ENCODE measurements at regions not wholly inside any gene's neighbourhood (a gene's known extent, or its start where the extent isn't known, plus 50 kb on each side); places are given as distances from the start of the nearest gene placed in this dataset.
"Not testable (repeated sequence)": the region's sequence is repeated elsewhere in the genome, so short reads cannot be mapped to it uniquely, and the experiment has no call there.

DNA sequence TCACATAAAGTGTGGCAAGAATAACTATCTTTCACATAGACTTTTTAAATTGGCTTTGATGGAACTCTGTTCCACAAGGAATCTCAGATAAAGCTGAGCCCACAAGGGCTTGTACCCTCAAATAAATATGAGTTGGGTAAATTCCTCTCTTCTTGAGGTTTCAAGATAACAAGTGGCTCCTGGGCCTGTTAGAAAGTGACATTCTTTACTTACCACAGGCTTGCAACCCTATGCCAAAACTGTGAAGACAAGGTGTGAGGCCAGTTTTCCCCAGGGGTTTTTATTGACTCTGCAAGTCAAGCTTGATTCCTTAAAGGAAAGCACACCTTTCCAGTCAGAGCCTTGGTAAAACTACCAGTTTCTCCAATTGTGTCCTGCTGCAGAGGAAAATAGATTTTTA is 664.8 kb upstream of the GJE1 start:
- no peak for TF ChIP-seq JUND (IDR thresholded peaks at IDR 0.05; ENCODE audit: low read depth)
- peak in 1 of 2 experiments; percentile 44 for DNase-seq (ENCODE audit: low read depth in 1 of 2, low spot score in 1 of 2)
- in situ Hi-C loops (cut with HindIII; ENCODE audit: low pct_unique_long_range_greater_than_20kb, low sequenced_read_pairs) = no loop called here

GRCh38 chr6:141467041-141467440 is 665.7 kb upstream of the GJE1 start:
- in situ Hi-C loops (cut with HindIII; ENCODE audit: low pct_unique_long_range_greater_than_20kb, low sequenced_read_pairs) = no loop called here
- peak in 1 of 2 experiments; percentile 7 for DNase-seq (ENCODE audit: low read depth in 1 of 2, low spot score in 1 of 2)
- no peak for TF ChIP-seq JUND (IDR thresholded peaks at IDR 0.05; ENCODE audit: low read depth)

- no peak for DNase-seq (ENCODE audit: low read depth in 1 of 2, low spot score in 1 of 2)
- no peak for TF ChIP-seq JUND (IDR thresholded peaks at IDR 0.05; ENCODE audit: low read depth)
- in situ Hi-C loops (cut with HindIII; ENCODE audit: low pct_unique_long_range_greater_than_20kb, low sequenced_read_pairs) = no loop called here
Measured at GRCh38 chr6:141464896-141465295, 667.8 kb upstream of the GJE1 start.

DNA sequence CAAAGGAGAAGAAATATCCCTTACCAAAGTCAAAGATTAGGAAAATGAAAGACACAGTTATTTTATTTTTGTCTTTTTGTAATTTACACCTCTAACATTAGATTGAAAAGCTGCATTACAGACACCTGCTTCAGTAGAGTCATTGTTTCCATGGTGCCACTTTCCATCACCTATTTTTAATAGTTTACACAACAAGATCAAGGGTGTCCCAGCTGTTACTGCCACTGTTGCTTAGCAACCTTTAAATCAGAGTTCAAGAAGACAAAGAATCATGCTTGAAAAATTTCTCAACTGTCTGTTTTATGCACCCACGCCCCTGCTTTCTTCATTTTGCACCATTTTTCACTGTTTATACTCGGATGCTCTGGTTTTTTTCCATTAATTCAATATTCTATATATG is 668.2 kb upstream of the GJE1 start:
- in situ Hi-C loops (cut with HindIII; ENCODE audit: low pct_unique_long_range_greater_than_20kb, low sequenced_read_pairs) = no loop called here
- no peak for DNase-seq (ENCODE audit: low read depth in 1 of 2, low spot score in 1 of 2)
- TF ChIP-seq JUND (IDR thresholded peaks at IDR 0.05; ENCODE audit: low read depth) = no peak

GRCh38 chr6:141463237-141463977 is 669.3 kb upstream of the GJE1 start:
- in situ Hi-C loops (cut with HindIII; ENCODE audit: low pct_unique_long_range_greater_than_20kb, low sequenced_read_pairs) = no loop called here
- no peak for DNase-seq (ENCODE audit: low read depth in 1 of 2, low spot score in 1 of 2)
- TF ChIP-seq JUND (IDR thresholded peaks at IDR 0.05; ENCODE audit: low read depth) = no peak

DNA sequence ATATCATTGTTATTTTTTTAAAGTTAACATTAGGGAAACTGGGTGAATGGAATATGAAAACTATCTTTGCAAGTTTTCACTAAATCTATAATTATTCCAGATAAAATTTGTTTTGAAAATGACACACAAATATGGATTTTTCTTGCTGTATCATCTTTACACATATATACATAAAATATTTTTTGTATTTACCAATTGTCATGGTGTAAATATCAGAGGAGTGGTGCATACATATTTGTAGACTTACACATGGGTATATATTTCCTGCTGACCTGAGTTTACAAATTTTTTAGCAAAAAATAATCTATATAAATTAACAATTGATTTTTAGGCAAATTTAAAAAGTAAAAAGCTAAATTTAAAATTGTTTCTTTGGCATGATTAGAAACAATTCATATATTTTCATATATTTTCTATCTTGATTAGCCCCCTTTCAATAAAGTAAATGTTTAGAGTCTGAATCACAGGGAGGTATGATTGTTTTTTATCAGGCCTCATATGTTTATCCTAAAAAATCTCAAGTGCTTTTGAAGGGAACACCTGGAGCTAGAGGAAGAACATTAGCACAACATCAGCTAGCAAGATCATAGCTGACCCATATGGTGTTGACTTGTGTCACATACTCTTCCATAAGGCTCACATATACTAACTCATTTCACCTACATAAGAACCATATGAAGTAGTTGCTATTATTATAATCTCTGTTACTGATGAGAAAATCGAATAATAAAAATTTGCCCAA is 671.8 kb upstream of the GJE1 start:
- in situ Hi-C loops (cut with HindIII; ENCODE audit: low pct_unique_long_range_greater_than_20kb, low sequenced_read_pairs) = no loop called here

GRCh38 chr6:141460245-141460644 is 672.5 kb upstream of the GJE1 start:
- in situ Hi-C loops (cut with HindIII; ENCODE audit: low pct_unique_long_range_greater_than_20kb, low sequenced_read_pairs) = not testable (repeated sequence)

More for the DNA sequence above, 671.8 kb upstream of the GJE1 start:
- DNase-seq (ENCODE audit: low read depth in 1 of 2, low spot score in 1 of 2) = no peak
- TF ChIP-seq JUND (IDR thresholded peaks at IDR 0.05; ENCODE audit: low read depth) = no peak

GRCh38 chr6:141457984-141458383 is 674.7 kb upstream of the GJE1 start:
- in situ Hi-C loops (cut with HindIII; ENCODE audit: low pct_unique_long_range_greater_than_20kb, low sequenced_read_pairs); DNase-seq (ENCODE audit: low read depth in 1 of 2, low spot score in 1 of 2): not testable (repeated sequence)

More at GRCh38 chr6:141460245-141460644, 672.5 kb upstream of the GJE1 start:
- not testable (repeated sequence) for DNase-seq (ENCODE audit: low read depth in 1 of 2, low spot score in 1 of 2)

- in situ Hi-C loops (cut with HindIII; ENCODE audit: low pct_unique_long_range_greater_than_20kb, low sequenced_read_pairs) = no loop called here
- no peak for TF ChIP-seq JUND (IDR thresholded peaks at IDR 0.05; ENCODE audit: low read depth)
- no peak for DNase-seq (ENCODE audit: low read depth in 1 of 2, low spot score in 1 of 2)
Measured at GRCh38 chr6:141452354-141452686, 680.4 kb upstream of the GJE1 start.

DNA sequence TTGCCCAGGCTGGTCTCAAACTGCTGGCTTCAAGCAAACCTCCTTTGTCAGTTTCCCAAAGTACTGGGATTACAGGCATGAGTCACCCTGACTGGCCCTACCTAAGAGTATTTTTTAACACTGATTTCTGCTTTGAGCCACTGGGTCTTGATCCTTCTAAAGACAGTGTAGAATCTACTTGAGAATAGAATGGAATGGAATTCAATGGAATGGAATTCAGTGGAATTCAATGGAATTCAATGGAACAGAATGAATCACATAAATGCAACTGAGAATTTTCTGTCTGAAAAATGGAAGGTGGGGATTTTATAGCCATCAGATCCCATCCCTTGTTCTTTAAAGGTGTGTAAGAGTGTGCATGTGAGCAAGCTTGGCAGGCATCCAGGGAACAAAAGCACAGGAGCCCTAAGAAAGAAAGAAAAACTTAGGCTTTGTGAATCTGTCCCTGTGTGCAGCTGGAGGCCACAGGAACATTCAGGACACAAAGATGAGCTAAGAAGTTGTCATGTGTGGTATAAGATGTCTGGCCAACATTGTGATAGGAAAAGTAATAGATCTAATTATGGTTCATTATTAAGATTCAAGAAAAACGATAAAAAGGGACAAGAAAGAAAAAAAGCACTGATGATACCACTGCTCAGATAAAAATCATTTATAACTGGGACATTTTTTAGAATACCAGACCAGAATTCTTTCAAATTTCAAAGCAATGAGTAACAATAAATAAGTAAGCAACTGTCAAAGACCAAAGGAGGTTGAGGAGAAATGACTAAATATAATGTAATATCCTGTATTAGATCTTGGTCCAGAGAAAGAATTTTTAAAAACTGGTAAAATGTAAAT is 681.0 kb upstream of the GJE1 start:
- no peak for TF ChIP-seq JUND (IDR thresholded peaks at IDR 0.05; ENCODE audit: low read depth)
- DNase-seq (ENCODE audit: low read depth in 1 of 2, low spot score in 1 of 2) = no peak
- in situ Hi-C loops (cut with HindIII; ENCODE audit: low pct_unique_long_range_greater_than_20kb, low sequenced_read_pairs) = no loop called here

DNA sequence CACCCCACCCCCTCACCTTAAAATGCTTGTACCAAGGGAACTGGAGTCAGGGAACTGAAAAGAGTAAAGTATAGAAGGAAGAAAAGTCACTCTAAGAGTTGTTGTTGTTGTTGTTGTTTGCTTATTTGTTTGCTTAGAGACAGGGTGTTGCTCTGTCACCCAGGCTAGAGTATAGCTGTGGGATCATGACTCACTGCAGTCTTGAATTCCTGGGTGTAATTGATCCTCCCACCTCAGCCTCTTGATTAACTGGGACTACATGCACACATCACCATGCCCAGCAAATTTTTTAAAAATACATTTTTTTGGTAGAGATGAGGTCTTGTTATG is 681.6 kb upstream of the GJE1 start:
- TF ChIP-seq JUND (IDR thresholded peaks at IDR 0.05; ENCODE audit: low read depth) = no peak
- no peak for DNase-seq (ENCODE audit: low read depth in 1 of 2, low spot score in 1 of 2)
- in situ Hi-C loops (cut with HindIII; ENCODE audit: low pct_unique_long_range_greater_than_20kb, low sequenced_read_pairs) = no loop called here

- in situ Hi-C loops (cut with HindIII; ENCODE audit: low pct_unique_long_range_greater_than_20kb, low sequenced_read_pairs) = no loop called here
- no peak for TF ChIP-seq JUND (IDR thresholded peaks at IDR 0.05; ENCODE audit: low read depth)
- DNase-seq (ENCODE audit: low read depth in 1 of 2, low spot score in 1 of 2) = no peak
Measured at GRCh38 chr6:141445928-141446628, 686.6 kb upstream of the GJE1 start.

Data from T47D (cell line).